Panc1 (cell line): ENCODE measurements at regions not wholly inside any gene's neighbourhood (a gene's known extent, or its start where the extent isn't known, plus 50 kb on each side); places are given as distances from the start of the nearest gene placed in this dataset.
"Not testable (repeated sequence)": the region's sequence is repeated elsewhere in the genome, so short reads cannot be mapped to it uniquely, and the experiment has no call there.

Experiments
- CTCF ChIP-seq: fragments of 450-650 bp; IDR thresholded peaks from 2 replicates; pipeline ENCODE4 v1.5.1; 2017; ENCODE audit warnings: mild to moderate bottlenecking
- POLR2AphosphoS5 ChIP-seq: IDR thresholded peaks from 2 replicates; pipeline ENCODE4 v1.6.1; 2012; ENCODE audit warnings: mild to moderate bottlenecking, low read depth, low read length, moderate library complexity
- SIN3A ChIP-seq: IDR thresholded peaks from 2 replicates; pipeline ENCODE4 v1.6.1; 2012; ENCODE audit warnings: low read depth, mild to moderate bottlenecking, low read length, moderate library complexity, borderline replicate concordance; ENCODE audit not compliant: insufficient read depth
- TCF7L2 ChIP-seq: IDR thresholded peaks from 2 replicates; pipeline ENCODE4 v1.6.1; 2011; ENCODE audit warnings: mild to moderate bottlenecking, low read depth, low read length, inconsistent platforms

DNA sequence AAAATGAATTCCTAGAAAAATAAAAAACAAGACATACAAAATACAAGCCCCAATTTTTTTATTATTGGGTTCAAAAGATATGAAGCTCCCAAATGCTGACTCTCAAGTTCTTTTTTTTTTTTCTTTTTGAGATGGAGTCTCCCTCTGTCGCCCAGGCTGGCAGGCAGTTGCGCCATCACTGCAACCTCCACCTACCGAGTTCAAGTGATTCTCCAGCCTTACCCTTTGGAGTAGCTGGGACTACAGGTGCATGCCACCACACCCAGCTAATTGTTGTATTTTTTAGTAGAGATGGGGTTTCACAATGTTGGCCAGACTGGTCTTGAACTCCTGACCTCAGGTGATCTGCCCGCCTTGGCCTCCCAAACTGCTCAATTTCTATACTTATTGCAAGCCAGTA is 600.6 kb downstream of the BCOR start:
- TF ChIP-seq CTCF, POLR2AphosphoS5, TCF7L2, SIN3A: not testable (repeated sequence)
